Neural progenitor cell (in vitro differentiated cells): ENCODE measurements at regions not wholly inside any gene's neighbourhood (a gene's known extent, or its start where the extent isn't known, plus 50 kb on each side); places are given as distances from the start of the nearest gene placed in this dataset.

Experiments used
- CTCF ChIP-seq: fragments of 200-600 bp; sonication (generic); IDR thresholded peaks from 2 replicates; pipeline ENCODE4 v1.5.1; 2017; ENCODE audit warnings: antibody characterized with exemption, mild to moderate bottlenecking
- EZH2phosphoT487 ChIP-seq: fragments of 200-600 bp; sonication (generic); IDR thresholded peaks from 2 replicates; pipeline ENCODE4 v1.6.1; 2017; ENCODE audit warnings: antibody characterized with exemption

DNA sequence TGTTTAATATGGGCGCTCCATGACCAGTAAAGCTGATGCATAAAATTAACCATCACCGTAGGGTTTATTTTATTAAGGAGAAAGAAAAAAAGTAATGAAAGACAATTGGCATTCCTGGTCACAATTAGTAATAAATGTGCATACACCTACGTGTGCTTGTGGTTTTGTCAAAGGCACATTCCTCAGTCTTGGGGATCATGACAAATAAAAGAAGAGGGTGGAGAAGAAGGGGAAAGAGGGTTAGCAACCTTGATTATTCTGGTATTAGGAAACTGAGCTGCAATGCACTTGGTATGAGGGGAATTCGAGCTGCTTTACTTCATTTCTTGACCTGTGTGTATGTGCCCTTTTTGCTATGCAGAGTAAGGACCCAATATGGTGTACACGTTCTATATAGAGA lies 1798.3 kb upstream of the PCDH7 start:
- TF ChIP-seq CTCF (no peak), EZH2phosphoT487 (no peak)
